ENCODE measurements at regions not wholly inside any gene's neighbourhood (a gene's known extent, or its start where the extent isn't known, plus 50 kb on each side); places are given as distances from the start of the nearest gene placed in this dataset.

- peak; percentile 22; the same call in 1 of the 2 replicates for TF ChIP-seq HINFP (CRISPR knock-in tag; IDR thresholded peaks at IDR 0.05; ENCODE audit: low read depth)
- no peak for TF ChIP-seq SETDB1 (CRISPR knock-in tag; IDR thresholded peaks at IDR 0.05; ENCODE audit: borderline replicate concordance)
- TF ChIP-seq SRF (IDR thresholded peaks at IDR 0.05; ENCODE audit: low read depth, low read length): no peak
- TF ChIP-seq GPBP1L1 (CRISPR knock-in tag; IDR thresholded peaks at IDR 0.05): no peak
- no peak for TF ChIP-seq KDM1A (CRISPR knock-in tag; IDR thresholded peaks at IDR 0.05)
- TF ChIP-seq ZNF484 (CRISPR knock-in tag; IDR thresholded peaks at IDR 0.05; ENCODE audit: borderline replicate concordance, low read depth): no peak
- TF ChIP-seq TFAP4 (IDR thresholded peaks at IDR 0.05; ENCODE audit: borderline replicate concordance, low read depth): peak; percentile 65; the same call in 1 of the 2 replicates
- TF ChIP-seq HOXA3 (CRISPR knock-in tag; IDR thresholded peaks at IDR 0.05): 0 out of 2 replicates have a peak, but pooled peaks have one; percentile 16
- no peak for TF ChIP-seq ZNF160 (CRISPR knock-in tag; IDR thresholded peaks at IDR 0.05)
- no peak for TF ChIP-seq NKX3-1 (CRISPR knock-in tag; IDR thresholded peaks at IDR 0.05)
- TF ChIP-seq KAT7 (CRISPR knock-in tag; IDR thresholded peaks at IDR 0.05; ENCODE audit: borderline replicate concordance): no peak
- TF ChIP-seq ZNF546 (CRISPR knock-in tag; conservative IDR thresholded peaks at IDR 0.05): no peak
- no peak for TF ChIP-seq SOX13 (IDR thresholded peaks at IDR 0.05)
- TF ChIP-seq SOX13 (CRISPR knock-in tag; conservative IDR thresholded peaks at IDR 0.05 in 1 of 2, IDR thresholded peaks at IDR 0.05 in 1 of 2): peak in 1 of 2 experiments; percentile 42; a peak in 1 of 4 replicates
- no peak for TF ChIP-seq ELF3 (CRISPR knock-in tag; IDR thresholded peaks at IDR 0.05)
- TF ChIP-seq MXD1 (CRISPR knock-in tag; IDR thresholded peaks at IDR 0.05): no peak
- no peak for TF ChIP-seq POGK (CRISPR knock-in tag; conservative IDR thresholded peaks at IDR 0.05)
- no peak for TF ChIP-seq ZFAT (CRISPR knock-in tag; conservative IDR thresholded peaks at IDR 0.05)
- peak; percentile 42 for TF ChIP-seq TBX2 (CRISPR knock-in tag; IDR thresholded peaks at IDR 0.05; ENCODE audit: borderline replicate concordance)
- TF ChIP-seq ERF (CRISPR knock-in tag; IDR thresholded peaks at IDR 0.05): no peak
- no peak for TF ChIP-seq ZNF770 (CRISPR knock-in tag; IDR thresholded peaks at IDR 0.05)
- TF ChIP-seq ZNF784 (CRISPR knock-in tag; IDR thresholded peaks at IDR 0.05; ENCODE audit: borderline replicate concordance): no peak
Observed at GRCh38 chr1:234712891-234713305, 102.9 kb upstream of the IRF2BP2 start (continued).
